HepG2 (cell line): ENCODE measurements at regions not wholly inside any gene's neighbourhood (a gene's known extent, or its start where the extent isn't known, plus 50 kb on each side); places are given as distances from the start of the nearest gene placed in this dataset.

Experiments
- ATF7 ChIP-seq, 2 experiments: fragments of 450-650 bp in 1 of 2; sonication (generic) in 1 of 2; formaldehyde crosslinking in 1 of 2; IDR thresholded peaks; 2 replicates each; pipeline versions ENCODE4 v1.4.0 to v1.6.1; 2016 to 2020; ENCODE audit warnings: antibody characterized with exemption in 1 of 2, mild to moderate bottlenecking in 1 of 2, missing genetic modification reagents in 1 of 2
- BHLHE40 ChIP-seq: IDR thresholded peaks from 2 replicates; pipeline ENCODE4 v1.6.1; 2011; ENCODE audit warnings: low read length, improper control_type of control experiment
- KDM2A ChIP-seq: sonication (generic); formaldehyde crosslinking; IDR thresholded peaks from 2 replicates; pipeline ENCODE4 v1.4.0; 2020; ENCODE audit warnings: low read depth, missing genetic modification reagents, borderline replicate concordance
- NCOA2 ChIP-seq: sonication (generic); formaldehyde crosslinking; IDR thresholded peaks from 2 replicates; pipeline ENCODE4 v1.8.0; 2022; ENCODE audit warnings: inconsistent platforms
- NFYB ChIP-seq: sonication (generic); formaldehyde crosslinking; IDR thresholded peaks from 2 replicates; pipeline ENCODE4 v1.4.0; 2020; ENCODE audit warnings: missing genetic modification reagents
- RBAK ChIP-seq: sonication (generic); formaldehyde crosslinking; IDR thresholded peaks from 2 replicates; pipeline ENCODE4 v1.5.1; 2020; ENCODE audit warnings: mild to moderate bottlenecking, missing genetic modification reagents
- REPIN1 ChIP-seq: sonication (generic); formaldehyde crosslinking; IDR thresholded peaks from 2 replicates; pipeline ENCODE4 v1.8.0; 2022; ENCODE audit warnings: missing genetic modification reagents, low read depth, mild to moderate bottlenecking, borderline replicate concordance
- ZBTB40 ChIP-seq, 2 experiments: fragments of 450-650 bp in 1 of 2; sonication (generic) in 1 of 2; formaldehyde crosslinking in 1 of 2; IDR thresholded peaks; 2 replicates each; pipeline versions ENCODE4 v1.6.1 to v1.8.0; 2016 to 2022; ENCODE audit warnings: antibody characterized with exemption in 1 of 2, mild to moderate bottlenecking in 1 of 2, missing genetic modification reagents in 1 of 2
- TF ChIP-seq, protein P1 (sequence below): sonication (generic); formaldehyde crosslinking; IDR thresholded peaks from 2 replicates; pipeline ENCODE4 v1.5.0; 2020; ENCODE audit warnings: mild to moderate bottlenecking, missing genetic modification reagents, moderate library complexity
- TF ChIP-seq, protein P2 (sequence below): IDR thresholded peaks from 2 replicates; pipeline ENCODE4 v1.6.1; 2016; ENCODE audit warnings: low read depth
- TF ChIP-seq, protein P3 (sequence below): sonication (generic); formaldehyde crosslinking; IDR thresholded peaks from 2 replicates; pipeline ENCODE4 v1.4.0; 2020; ENCODE audit warnings: missing genetic modification reagents

DNA sequence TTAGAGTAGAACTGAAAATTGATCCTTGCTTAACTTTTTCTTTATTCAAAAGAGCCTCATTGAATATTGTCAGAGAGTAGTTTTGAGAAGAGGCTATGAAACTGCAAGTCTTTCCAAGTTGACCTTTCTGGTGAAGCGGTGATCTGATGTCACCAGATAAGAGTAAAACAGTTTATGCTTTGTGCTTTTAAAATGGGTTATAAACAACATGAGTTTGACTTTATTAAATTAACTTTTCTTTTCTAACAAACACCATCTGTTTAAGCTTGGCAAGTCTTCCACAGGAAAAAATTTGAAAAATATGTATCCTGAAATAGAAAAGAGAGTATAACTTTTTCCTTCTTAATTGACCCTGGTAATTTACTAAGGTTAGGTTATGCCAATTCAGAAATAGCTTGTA, 408.7 kb upstream of the NOVA1 start:
- no peak for TF ChIP-seq ATF7 (IDR thresholded peaks at IDR 0.05)
- TF ChIP-seq ATF7 (CRISPR knock-in tag; IDR thresholded peaks at IDR 0.05), result no peak
- no peak for TF ChIP-seq BHLHE40
- TF ChIP-seq RBAK (CRISPR knock-in tag), result no peak
- TF ChIP-seq, protein P1, sequence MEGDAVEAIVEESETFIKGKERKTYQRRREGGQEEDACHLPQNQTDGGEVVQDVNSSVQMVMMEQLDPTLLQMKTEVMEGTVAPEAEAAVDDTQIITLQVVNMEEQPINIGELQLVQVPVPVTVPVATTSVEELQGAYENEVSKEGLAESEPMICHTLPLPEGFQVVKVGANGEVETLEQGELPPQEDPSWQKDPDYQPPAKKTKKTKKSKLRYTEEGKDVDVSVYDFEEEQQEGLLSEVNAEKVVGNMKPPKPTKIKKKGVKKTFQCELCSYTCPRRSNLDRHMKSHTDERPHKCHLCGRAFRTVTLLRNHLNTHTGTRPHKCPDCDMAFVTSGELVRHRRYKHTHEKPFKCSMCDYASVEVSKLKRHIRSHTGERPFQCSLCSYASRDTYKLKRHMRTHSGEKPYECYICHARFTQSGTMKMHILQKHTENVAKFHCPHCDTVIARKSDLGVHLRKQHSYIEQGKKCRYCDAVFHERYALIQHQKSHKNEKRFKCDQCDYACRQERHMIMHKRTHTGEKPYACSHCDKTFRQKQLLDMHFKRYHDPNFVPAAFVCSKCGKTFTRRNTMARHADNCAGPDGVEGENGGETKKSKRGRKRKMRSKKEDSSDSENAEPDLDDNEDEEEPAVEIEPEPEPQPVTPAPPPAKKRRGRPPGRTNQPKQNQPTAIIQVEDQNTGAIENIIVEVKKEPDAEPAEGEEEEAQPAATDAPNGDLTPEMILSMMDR (CRISPR knock-in tag), result no peak
- TF ChIP-seq, protein P2, sequence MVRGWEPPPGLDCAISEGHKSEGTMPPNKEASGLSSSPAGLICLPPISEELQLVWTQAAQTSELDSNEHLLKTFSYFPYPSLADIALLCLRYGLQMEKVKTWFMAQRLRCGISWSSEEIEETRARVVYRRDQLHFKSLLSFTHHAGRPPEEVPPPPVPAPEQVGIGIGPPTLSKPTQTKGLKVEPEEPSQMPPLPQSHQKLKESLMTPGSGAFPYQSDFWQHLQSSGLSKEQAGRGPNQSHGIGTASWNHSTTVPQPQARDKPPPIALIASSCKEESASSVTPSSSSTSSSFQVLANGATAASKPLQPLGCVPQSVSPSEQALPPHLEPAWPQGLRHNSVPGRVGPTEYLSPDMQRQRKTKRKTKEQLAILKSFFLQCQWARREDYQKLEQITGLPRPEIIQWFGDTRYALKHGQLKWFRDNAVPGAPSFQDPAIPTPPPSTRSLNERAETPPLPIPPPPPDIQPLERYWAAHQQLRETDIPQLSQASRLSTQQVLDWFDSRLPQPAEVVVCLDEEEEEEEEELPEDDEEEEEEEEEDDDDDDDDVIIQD (CRISPR knock-in tag), result no peak
- TF ChIP-seq NFYB (CRISPR knock-in tag), result no peak
- no peak for TF ChIP-seq KDM2A (CRISPR knock-in tag)
- TF ChIP-seq, protein P3, sequence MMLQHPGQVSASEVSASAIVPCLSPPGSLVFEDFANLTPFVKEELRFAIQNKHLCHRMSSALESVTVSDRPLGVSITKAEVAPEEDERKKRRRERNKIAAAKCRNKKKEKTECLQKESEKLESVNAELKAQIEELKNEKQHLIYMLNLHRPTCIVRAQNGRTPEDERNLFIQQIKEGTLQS (CRISPR knock-in tag), result no peak
- no peak for TF ChIP-seq ZBTB40 (IDR thresholded peaks at IDR 0.05)
- no peak for TF ChIP-seq ZBTB40 (CRISPR knock-in tag; IDR thresholded peaks at IDR 0.05)
- TF ChIP-seq REPIN1 (CRISPR knock-in tag), result no peak
- TF ChIP-seq NCOA2 (CRISPR knock-in tag), result no peak
